GM12878 (cell line): ENCODE measurements at regions not wholly inside any gene's neighbourhood (a gene's known extent, or its start where the extent isn't known, plus 50 kb on each side); places are given as distances from the start of the nearest gene placed in this dataset.

Source experiments
- ATAC-seq: fragments of 200-7000 bp; cut with Tn5 transposase; 3 replicates; pipeline ENCODE4 v1.9.1; 2020; ENCODE audit warnings: mild to moderate bottlenecking, moderate library complexity
- BruUV-seq: library from RNA; stranded (reverse); fragments of 400-500 nt; replicated peaks from 2 replicates; lab custom pipeline; 2021; lab: Mats Ljungman, UMichigan
- CTCF ChIA-PET: fragments of 300-600 bp; sonication (Branson Sonifier 250); formaldehyde crosslinking; extraction: SDS; loops from one replicate; lab custom pipeline; 2021; ENCODE audit warnings: inconsistent platforms; lab: Yijun Ruan, JAX
- POLR2A ChIA-PET: fragments of 350-600 bp; formaldehyde crosslinking; extraction: SDS; loops from one replicate; lab custom pipeline; 2021; ENCODE audit warnings: inconsistent platforms; lab: Charles Lee
- RAD21 ChIA-PET: fragments of 300-600 bp; sonication (Branson Sonifier 250); formaldehyde crosslinking; loops from one replicate; lab custom pipeline; 2023; ENCODE audit warnings: antibody characterized with exemption; ENCODE audit not compliant: unreplicated experiment; lab: Charles Lee
- SMC1A ChIA-PET: fragments of 300-600 bp; sonication (Branson Sonifier 250); formaldehyde crosslinking; loops from one replicate; lab custom pipeline; 2023; ENCODE audit not compliant: unreplicated experiment, uncharacterized antibody; lab: Charles Lee
- DNase-seq: peaks from one replicate; pipeline ENCODE4 v3.0.0-alpha.2; 2011; ENCODE audit warnings: low read depth, low spot score
- FAIRE-seq: peaks from 3 replicates; lab custom pipeline; 2011; peaks lifted over from hg19 to GRCh38; lab: Jason Lieb, UNC
- H2AFZ ChIP-seq: 2 replicates; pipeline ENCODE4 v1.6.0; 2011; ENCODE audit warnings: low read depth, low read length, control low read depth; ENCODE audit not compliant: control insufficient read depth
- H3K27ac ChIP-seq: 2 replicates; pipeline ENCODE4 v1.5.1; 2011; ENCODE audit warnings: control low read depth; ENCODE audit not compliant: control insufficient read depth, insufficient read depth
- H3K27me3 ChIP-seq, 2 experiments: replicated peaks in 1 of 2; 2 replicates each; pipeline versions ENCODE4 v1.6.0 to v1.6.1; 2011; ENCODE audit warnings: low read length in 1 of 2; ENCODE audit not compliant: control insufficient read depth in 2 of 2, insufficient read depth in 2 of 2
- H3K36me3 ChIP-seq, 2 experiments: 2 replicates each; pipeline ENCODE4 v1.5.1; 2011; ENCODE audit warnings: low read length in 1 of 2; ENCODE audit not compliant: control insufficient read depth in 2 of 2, insufficient read depth in 2 of 2
- H3K4me1 ChIP-seq: 2 replicates; pipeline ENCODE4 v1.6.1; 2011; ENCODE audit warnings: mild to moderate bottlenecking, low read length, moderate library complexity, mixed read lengths; ENCODE audit not compliant: control insufficient read depth, insufficient read depth
- H3K4me2 ChIP-seq: 2 replicates; pipeline ENCODE4 v1.6.0; 2011; ENCODE audit warnings: control low read depth; ENCODE audit not compliant: control insufficient read depth, insufficient read depth
- H3K4me3 ChIP-seq: fragments of 200-600 bp; sonication (generic); 2 replicates; pipeline ENCODE4 v1.5.1; 2016
- H3K79me2 ChIP-seq: 2 replicates; pipeline ENCODE4 v1.6.0; 2011; ENCODE audit warnings: low read length; ENCODE audit not compliant: control insufficient read depth, insufficient read depth
- H3K9ac ChIP-seq: 2 replicates; pipeline ENCODE4 v1.8.0; 2011; ENCODE audit warnings: low read length, control low read depth, mixed read lengths; ENCODE audit not compliant: control insufficient read depth, insufficient read depth
- H3K9me3 ChIP-seq: replicated peaks from 3 replicates; pipeline ENCODE4 v1.5.1; 2011; ENCODE audit warnings: mild to moderate bottlenecking, low read length; ENCODE audit not compliant: control insufficient read depth, insufficient read depth
- H4K20me1 ChIP-seq: 2 replicates; pipeline ENCODE4 v1.6.0; 2011; ENCODE audit not compliant: control insufficient read depth, insufficient read depth
- ATF7 ChIP-seq: fragments of 450-650 bp; IDR thresholded peaks from 2 replicates; pipeline ENCODE4 v1.6.1; 2016; ENCODE audit warnings: low read depth, mild to moderate bottlenecking
- BACH1 ChIP-seq: fragments of 450-650 bp; IDR thresholded peaks from 2 replicates; pipeline ENCODE4 v1.6.1; 2017; ENCODE audit warnings: mild to moderate bottlenecking, borderline replicate concordance
- BHLHE40 ChIP-seq, 2 experiments: fragments of 450-650 bp in 1 of 2; IDR thresholded peaks; 2 replicates each; pipeline ENCODE4 v1.6.1; 2011 to 2017; ENCODE audit warnings: low read depth in 2 of 2, borderline replicate concordance in 1 of 2, improper control_type of control experiment in 1 of 2, low read length in 1 of 2, mild to moderate bottlenecking in 1 of 2
- BMI1 ChIP-seq: fragments of 450-650 bp; IDR thresholded peaks from 2 replicates; pipeline ENCODE4 v1.6.1; 2016; ENCODE audit warnings: mild to moderate bottlenecking, moderate library complexity, borderline replicate concordance
- EP300 ChIP-seq, 2 experiments: fragments of 150-350 bp in 1 of 2; IDR thresholded peaks; 2 replicates each; pipeline ENCODE4 v1.6.1; 2011 to 2012; ENCODE audit warnings: low read depth in 2 of 2, low read length in 2 of 2, borderline replicate concordance in 1 of 2, improper control_type of control experiment in 1 of 2, inconsistent platforms in 1 of 2; ENCODE audit not compliant: control insufficient read depth in 1 of 2
- GATAD2B ChIP-seq: fragments of 450-650 bp; conservative IDR thresholded peaks from 2 replicates; pipeline ENCODE4 v1.6.1; 2017; ENCODE audit warnings: low read depth, mild to moderate bottlenecking, moderate library complexity
- JUND ChIP-seq: IDR thresholded peaks from 2 replicates; pipeline ENCODE4 v1.6.1; 2012; ENCODE audit warnings: low read depth, mild to moderate bottlenecking, low read length, improper control_type of control experiment, moderate library complexity
- KLF5 ChIP-seq: fragments of 450-650 bp; IDR thresholded peaks from 2 replicates; pipeline ENCODE4 v1.6.1; 2014; ENCODE audit warnings: mild to moderate bottlenecking; ENCODE audit not compliant: partially characterized antibody
- MTA3 ChIP-seq: IDR thresholded peaks from 2 replicates; pipeline ENCODE4 v1.6.1; 2012; ENCODE audit warnings: low read length, inconsistent platforms, borderline replicate concordance
- MYB ChIP-seq: fragments of 150-350 bp; IDR thresholded peaks from 2 replicates; pipeline ENCODE4 v1.6.1; 2014; ENCODE audit warnings: mild to moderate bottlenecking, low read depth, low read length, borderline replicate concordance
- NR2C2 ChIP-seq: IDR thresholded peaks from 2 replicates; pipeline ENCODE4 v1.6.1; 2011; ENCODE audit warnings: borderline replicate concordance, low read depth; ENCODE audit not compliant: control insufficient read depth, insufficient read length
- RCOR1 ChIP-seq: conservative IDR thresholded peaks from 2 replicates; pipeline ENCODE4 v1.6.1; 2012; ENCODE audit warnings: low read depth, low read length, improper control_type of control experiment
- ZBTB4 ChIP-seq: fragments of 450-650 bp; formaldehyde crosslinking; IDR thresholded peaks from 2 replicates; pipeline ENCODE4 v1.4.0; 2022; ENCODE audit warnings: mild to moderate bottlenecking, moderate library complexity
- ZNF24 ChIP-seq: fragments of 450-650 bp; IDR thresholded peaks from 2 replicates; pipeline ENCODE4 v1.6.1; 2017; ENCODE audit warnings: antibody characterized with exemption, mild to moderate bottlenecking
- WGBS: methylation state at CpG from one replicate; pipeline ENCODE4 v1.1.6; 2016; ENCODE audit warnings: low lambda C conversion rate; ENCODE audit not compliant: insufficient replicate concordance, insufficient coverage; ENCODE audit errors: missing lambda C conversion rate; 5-methylcytosine and 5-hydroxymethylcytosine counted together
- in situ Hi-C: fragments of 300-500 bp; cut with MboI; formaldehyde crosslinking; loops from 9 replicates; pipeline ENCODE4 v1.14.3; 2018; ENCODE audit warnings: mixed read lengths
- intact Hi-C: fragments of 100-400 bp; cut with micrococcal nuclease; formaldehyde crosslinking; loops from one replicate; pipeline ENCODE4 v1.14.2; 2022; ENCODE audit not compliant: unreplicated experiment

- FAIRE-seq (no peak), DNase-seq (no peak)
- RAD21 ChIA-PET = no interaction called here
- H3K79me2 ChIP-seq = no peaks in the 10 kb centered on the region
- no peak overlapping the region for H2AFZ ChIP-seq
- no peak overlapping the region for H3K9ac ChIP-seq
- 83% methylated on average over 3 of the region's 3 CpGs for WGBS
- H4K20me1 ChIP-seq = no peaks in the 10 kb centered on the region
- no peak for TF ChIP-seq KLF5
- TF ChIP-seq ATF7 = no peak
- no peak for TF ChIP-seq JUND
- TF ChIP-seq BMI1 = no peak
- no peak for TF ChIP-seq GATAD2B
- TF ChIP-seq ZNF24 = no peak
- TF ChIP-seq, all 136 proteins: peak for 0
- ChIA-PET CTCF (no interaction called here), SMC1A (no interaction called here), POLR2A (no interaction called here)
- in situ Hi-C loops (no loop called here), intact Hi-C loops (no loop called here)
- Histone ChIP-seq H3K4me1 (no peaks in the 10 kb centered on the region), H3K27ac (no peak overlapping the region), H3K9me3 (no peaks in the 10 kb centered on the region), H3K27me3 (no peaks in the 10 kb centered on the region), H3K4me3 (no peak overlapping the region), H3K4me2 (no peak overlapping the region), H3K36me3 (no peaks in the 10 kb centered on the region)
- BruUV-seq = no TSS peak
- no peak for ATAC-seq
Measured at GRCh38 chr6:4345543-4345942, 210.2 kb upstream of the ECI2 start.

- Histone ChIP-seq H3K4me1 (no peaks in the 10 kb centered on the region), H3K9me3 (no peaks in the 10 kb centered on the region; the same call in 2 of the 3 replicates), H3K79me2 (no peaks in the 10 kb centered on the region), H4K20me1 (no peaks in the 10 kb centered on the region), H3K9ac (no peak overlapping the region), H3K27me3 (no peaks in the 10 kb centered on the region), H2AFZ (no peak overlapping the region), H3K36me3 (no peaks in the 10 kb centered on the region), H3K4me3 (no peak overlapping the region), H3K27ac (no peak overlapping the region), H3K4me2 (no peak overlapping the region)
- BruUV-seq = no TSS peak
- SMC1A ChIA-PET = interaction anchor here (0.6 to 1.1 kb wide), 2 partner anchors 215 to 349 kb away, joined by 3 read pairs; no protein-coding TSS in a partner anchor
- FAIRE-seq = no peak
- DNase-seq = no peak
- CTCF ChIA-PET = no interaction called here
- in situ Hi-C loops (no loop called here), intact Hi-C loops (no loop called here)
- WGBS = 21% methylated on average over 10 of the region's 10 CpGs
- POLR2A ChIA-PET = no interaction called here
- RAD21 ChIA-PET = no interaction called here
- no peak for ATAC-seq
- TF ChIP-seq BHLHE40 (IDR thresholded peaks at IDR 0.05; ENCODE audit: borderline replicate concordance in 1 of 2, low read depth in 2 of 2, low read length in 1 of 2) = no peak
- no peak for TF ChIP-seq NR2C2
- TF ChIP-seq MYB = no peak
- no peak for TF ChIP-seq EP300 (IDR thresholded peaks at IDR 0.05; ENCODE audit: borderline replicate concordance in 1 of 2, control insufficient read depth in 1 of 2, low read depth in 2 of 2, low read length in 2 of 2)
- TF ChIP-seq MTA3 = no peak
- no peak for TF ChIP-seq RCOR1
- no peak for TF ChIP-seq ZBTB4 (CRISPR knock-in tag)
- TF ChIP-seq BACH1 = no peak
Measured at GRCh38 chr6:4344317-4344899, 209.0 kb upstream of the ECI2 start.
